NCI-H2081 (cell line): ENCODE measurements at regions not wholly inside any gene's neighbourhood (a gene's known extent, or its start where the extent isn't known, plus 50 kb on each side); places are given as distances from the start of the nearest gene placed in this dataset.

Experiments
- DNase-seq, 2 experiments: peaks; one replicate each; lab custom pipeline; 2025; lab: John Stamatoyannopoulos, UW

DNA sequence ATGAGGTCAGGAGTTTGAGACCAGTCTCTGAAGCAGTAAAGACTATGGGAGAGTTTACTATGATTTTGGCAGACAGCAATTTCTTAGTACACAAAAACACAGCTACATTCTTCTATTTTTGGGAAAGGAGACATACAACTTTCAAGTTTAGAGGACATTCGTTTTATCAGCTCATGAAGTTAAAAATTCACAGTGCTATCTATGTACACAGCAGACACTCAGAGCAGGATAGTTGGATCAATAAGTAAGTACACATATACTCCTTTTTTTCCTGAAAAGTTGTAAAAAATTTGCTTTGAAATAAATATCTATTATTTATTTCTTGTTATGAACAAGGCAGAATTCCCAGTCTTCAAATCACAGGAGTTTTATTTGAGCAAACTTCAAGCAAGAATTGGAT is 159.7 kb downstream of the SERPINI1 start:
- DNase-seq = no peak

DNA sequence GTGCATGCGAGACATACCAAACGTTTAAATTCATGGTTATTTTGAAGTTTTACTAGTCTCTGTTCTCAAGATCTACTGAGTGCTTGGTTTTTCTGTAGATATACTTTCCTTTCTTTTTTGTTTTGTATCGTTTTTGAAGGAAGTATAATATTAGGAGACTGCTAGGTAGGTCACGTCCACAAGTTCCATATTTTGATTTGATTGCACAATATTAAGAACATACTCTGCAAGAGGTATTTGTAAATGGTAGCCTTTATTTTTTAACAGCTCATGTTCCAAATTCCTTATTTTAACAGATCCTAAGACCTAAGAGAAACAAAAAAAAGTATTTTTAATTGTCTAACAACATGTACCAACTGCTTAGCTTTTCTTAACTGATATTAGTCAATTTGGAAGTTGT is 156.7 kb downstream of the SERPINI1 start:
- DNase-seq = no peak

DNA sequence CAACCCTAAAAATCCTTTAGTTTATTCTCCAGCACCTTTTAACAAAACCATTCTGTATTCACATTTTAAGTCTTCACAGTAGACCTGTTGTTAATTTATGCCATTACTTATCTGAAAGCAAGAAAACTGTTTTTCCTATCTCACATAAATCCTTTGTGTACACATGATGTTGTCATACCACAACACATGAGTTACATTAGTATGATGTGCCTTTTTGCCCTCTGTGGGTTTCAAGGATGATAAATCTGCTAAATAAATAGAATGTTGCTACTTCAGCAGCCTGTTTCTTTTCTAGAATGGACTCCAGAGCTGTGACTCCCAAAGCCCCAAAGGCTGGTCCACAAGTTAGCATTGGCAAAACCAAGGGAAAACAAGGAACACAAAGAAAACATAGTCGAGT is 151.6 kb downstream of the SERPINI1 start:
- no peak for DNase-seq

- DNase-seq = no peak
Measured at GRCh38 chr3:167886690-167887089, 151.2 kb downstream of the SERPINI1 start.

DNA sequence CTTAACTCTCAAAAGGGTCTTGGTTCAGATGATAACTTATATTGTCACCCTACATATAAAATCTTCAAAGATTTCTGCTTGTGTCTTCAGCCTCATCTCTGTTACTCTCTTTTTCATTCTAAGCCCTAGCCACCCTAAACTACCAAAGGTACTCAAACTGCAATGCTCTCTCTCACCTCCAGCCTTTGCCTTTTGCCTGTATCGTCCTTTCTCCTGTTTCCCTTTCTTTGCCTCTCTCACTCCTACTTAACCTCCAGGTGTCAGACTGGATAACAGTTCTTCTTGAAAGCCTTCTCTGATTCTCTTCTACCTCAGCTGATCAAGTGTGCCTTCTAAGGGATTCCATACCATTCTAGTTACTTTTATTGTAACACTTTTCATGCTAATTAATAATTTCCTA is 149.8 kb downstream of the SERPINI1 start:
- no peak for DNase-seq

DNA sequence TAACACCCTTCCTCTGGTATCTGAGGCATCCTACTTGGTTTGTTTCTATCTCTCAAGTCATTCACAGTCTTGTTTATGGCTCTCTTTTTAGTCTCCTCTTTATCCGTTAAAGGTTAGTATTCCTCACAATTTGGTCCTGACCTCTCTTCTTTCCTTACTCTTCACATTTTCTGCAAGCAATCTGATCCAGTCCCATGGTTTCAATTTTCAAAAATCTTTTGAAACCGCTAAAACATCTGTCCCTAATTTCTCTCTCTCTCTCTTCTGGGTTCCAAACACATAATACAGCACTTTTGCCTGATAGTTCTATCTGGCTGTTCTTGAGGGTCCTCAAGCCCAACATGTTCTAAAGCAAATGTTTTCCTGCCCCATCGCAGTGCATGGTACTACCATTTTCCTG is 149.0 kb downstream of the SERPINI1 start:
- DNase-seq = no peak

DNA sequence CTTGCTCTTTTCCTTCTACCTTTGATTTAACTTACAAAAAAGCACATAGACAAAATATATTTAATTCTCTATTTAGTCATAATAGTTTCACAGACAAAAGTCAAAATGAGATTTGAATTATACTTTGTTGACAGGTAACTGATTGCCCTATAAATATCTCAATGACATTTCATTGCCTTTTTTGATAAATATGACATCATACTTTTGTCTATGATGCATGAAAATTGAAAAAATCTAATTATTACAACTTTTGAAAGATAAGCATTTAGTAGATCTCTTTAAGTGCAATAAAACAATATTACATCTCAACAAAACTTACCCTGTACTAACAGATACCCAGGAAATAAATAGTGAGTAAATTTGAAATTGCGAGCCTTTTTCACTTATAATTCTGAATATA is 147.9 kb downstream of the SERPINI1 start:
- DNase-seq = no peak

DNA sequence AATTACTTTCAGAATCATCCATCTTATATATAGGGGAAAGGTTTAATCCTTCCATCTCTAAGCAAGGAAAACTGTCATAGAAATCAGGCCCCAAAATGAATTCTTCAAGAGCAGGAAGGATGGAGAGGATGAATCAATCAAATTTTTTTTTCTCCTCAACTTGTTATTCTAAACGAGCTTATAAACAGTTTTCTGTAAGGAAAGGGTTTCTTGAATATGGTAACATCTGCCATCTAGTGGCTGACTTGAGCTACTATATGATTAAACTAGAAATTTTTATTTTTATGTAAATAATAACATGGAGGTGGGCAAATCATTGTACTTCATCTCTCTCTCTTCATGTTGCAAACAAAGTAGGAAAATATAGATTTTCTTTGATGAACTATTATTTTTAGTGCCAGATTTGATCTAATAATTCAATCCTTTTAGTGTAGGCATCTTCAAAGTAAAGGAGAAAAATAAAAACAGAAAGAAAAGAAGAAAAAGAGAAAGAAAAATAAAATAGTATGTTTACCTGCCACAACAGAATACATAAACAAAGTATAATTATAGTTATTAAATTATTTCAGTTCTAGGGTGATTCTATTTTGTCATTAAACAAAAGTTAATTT is 146.6 kb downstream of the SERPINI1 start:
- peak; percentile 59 to 81 for DNase-seq

- no peak for DNase-seq
Measured at GRCh38 chr3:167880183-167880582, 144.7 kb downstream of the SERPINI1 start.

DNA sequence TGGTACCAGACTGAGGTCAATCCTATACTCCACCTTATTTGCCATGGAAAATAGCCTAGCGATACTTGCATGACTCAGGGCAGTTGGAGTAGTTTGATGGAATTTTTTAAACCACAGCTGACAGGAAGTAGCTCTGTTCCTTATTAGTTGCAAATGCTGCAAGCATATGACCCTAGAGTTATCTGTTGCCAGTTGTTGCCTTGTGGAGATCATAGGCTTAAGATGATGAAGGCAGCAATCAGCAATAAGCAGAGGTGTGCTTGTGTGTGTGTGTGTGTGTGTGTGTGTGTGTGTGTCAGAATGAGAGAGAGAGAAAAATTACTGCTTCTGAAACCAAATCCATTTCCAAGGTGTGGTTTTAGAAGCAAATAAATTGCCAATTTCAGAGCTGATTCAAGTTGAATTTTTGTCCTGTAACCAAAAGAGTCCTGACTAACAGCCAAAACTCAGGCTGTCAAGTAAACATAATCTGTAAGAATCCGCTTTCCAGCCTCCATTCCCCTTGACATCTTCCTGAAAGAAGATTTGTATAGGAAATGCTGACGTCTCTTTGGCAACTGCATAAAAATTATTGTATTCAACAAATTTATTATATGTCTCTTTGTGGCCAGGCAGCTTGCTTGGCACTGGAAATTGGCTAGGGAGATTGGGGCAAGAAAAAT is 141.2 kb downstream of the SERPINI1 start:
- DNase-seq = no peak
